HFF-Myc (cell line): ENCODE measurements at regions not wholly inside any gene's neighbourhood (a gene's known extent, or its start where the extent isn't known, plus 50 kb on each side); places are given as distances from the start of the nearest gene placed in this dataset.

Experiments used
- DNase-seq: peaks from one replicate; pipeline ENCODE4 v3.0.0-alpha.2; 2011; ENCODE audit warnings: low read depth; ENCODE audit errors: extremely low read depth
- H3K4me3 ChIP-seq: replicated peaks from 2 replicates; pipeline ENCODE4 v1.5.1; 2011; ENCODE audit warnings: low read depth, mild to moderate bottlenecking, control low read depth, low read length
- CTCF ChIP-seq: IDR thresholded peaks from 2 replicates; pipeline ENCODE4 v1.5.1; 2012; ENCODE audit warnings: mild to moderate bottlenecking, low read depth, low read length, control low read depth; ENCODE audit errors: missing control alignments

DNA sequence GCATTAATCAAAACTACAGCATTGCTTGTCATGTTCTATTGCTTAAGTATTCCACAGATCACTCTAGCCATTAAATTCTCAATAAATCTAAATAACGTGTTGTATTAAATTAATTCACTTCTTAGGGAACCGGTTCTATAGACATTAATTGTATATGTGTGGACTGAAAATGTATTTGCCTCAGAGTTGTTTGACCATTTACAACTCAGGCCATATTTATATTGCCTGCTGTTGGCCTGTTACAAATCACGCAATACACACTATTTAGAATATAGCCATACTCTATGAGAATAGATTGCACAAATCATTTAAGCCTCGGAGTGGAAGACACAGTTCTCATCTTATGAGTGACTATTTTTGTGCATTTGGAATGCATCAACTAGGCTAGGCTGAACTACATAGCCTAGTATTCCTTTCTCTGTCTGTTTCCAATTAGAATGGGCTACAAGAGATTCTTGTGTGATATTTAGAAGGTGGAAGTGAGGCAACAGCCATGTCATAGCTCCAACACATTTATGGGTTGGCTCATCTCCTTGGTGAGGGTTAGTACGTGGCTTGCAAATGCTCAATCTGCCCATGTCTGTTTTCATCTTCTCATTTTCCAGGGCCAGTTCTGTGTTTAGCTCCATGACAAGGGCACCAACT lies 1116.1 kb downstream of the PCDH9 start:
- H3K4me3 ChIP-seq = no peak overlapping the region
- TF ChIP-seq CTCF = no peak
- peak; percentile 10 for DNase-seq

GRCh38 chr13:66111628-66112027 lies 1118.5 kb downstream of the PCDH9 start:
- H3K4me3 ChIP-seq = no peak overlapping the region
- no peak for DNase-seq
- no peak for TF ChIP-seq CTCF

DNA sequence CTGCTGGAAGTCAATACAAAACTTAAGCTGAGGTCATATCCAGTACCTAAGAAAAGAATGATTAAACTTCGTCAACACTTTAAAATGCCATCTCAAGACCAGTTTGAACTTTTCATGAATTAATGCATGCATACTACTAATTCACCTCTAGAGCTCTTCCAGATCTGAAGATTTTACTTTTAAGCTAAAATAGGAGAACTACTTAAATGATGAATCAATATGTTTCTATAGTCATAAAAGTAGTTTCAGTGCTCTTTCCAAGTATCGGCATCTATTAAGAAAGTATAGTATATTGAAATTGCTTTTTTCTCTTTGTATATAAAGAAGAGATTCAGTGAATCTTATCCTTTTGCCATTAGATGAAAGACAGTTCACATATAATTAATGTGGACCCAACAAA lies 1123.9 kb downstream of the PCDH9 start:
- TF ChIP-seq CTCF = no peak
- DNase-seq = no peak
- no peak overlapping the region for H3K4me3 ChIP-seq

- no peak overlapping the region for H3K4me3 ChIP-seq
- TF ChIP-seq CTCF = no peak
- no peak for DNase-seq
These were observed 1127.3 kb downstream of the PCDH9 start for GRCh38 chr13:66102864-66103263.

- no peak for DNase-seq
- no peak overlapping the region for H3K4me3 ChIP-seq
- no peak for TF ChIP-seq CTCF
These were observed 1130.3 kb downstream of the PCDH9 start for GRCh38 chr13:66099825-66100224.

DNA sequence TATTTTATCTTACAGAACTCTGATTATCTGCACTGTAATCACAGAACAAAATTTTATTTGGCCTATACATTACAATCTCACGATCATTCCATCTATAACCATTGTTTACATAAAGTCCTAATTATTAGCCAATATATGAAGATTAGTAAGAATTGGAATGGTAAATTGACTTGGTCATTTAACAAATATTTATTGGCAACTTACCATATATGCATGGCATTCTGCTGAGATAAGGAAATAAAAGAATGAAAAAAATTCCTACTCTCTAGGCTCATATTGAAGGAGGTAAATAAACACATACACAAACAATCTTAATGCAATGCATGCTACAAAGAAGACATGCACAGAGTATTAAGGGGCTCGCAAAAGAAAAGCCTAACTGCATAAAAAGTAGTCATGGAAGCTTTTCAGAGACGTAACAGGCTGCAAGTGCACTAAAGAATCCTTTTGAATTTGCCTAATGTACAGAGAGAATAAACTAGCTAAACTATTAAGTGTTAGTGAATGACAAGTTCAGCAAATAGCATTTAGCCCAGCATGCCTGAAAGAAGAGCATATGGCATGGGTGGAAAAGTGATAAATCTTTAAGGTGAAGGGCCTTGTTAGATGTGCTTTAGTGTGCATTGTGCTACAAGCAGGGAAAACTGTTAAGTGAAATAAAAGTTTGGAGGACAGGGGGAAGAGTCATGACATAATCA lies 1131.1 kb downstream of the PCDH9 start:
- no peak for TF ChIP-seq CTCF
- no peak for DNase-seq
- no peak overlapping the region for H3K4me3 ChIP-seq

GRCh38 chr13:66089711-66090110 lies 1140.4 kb downstream of the PCDH9 start:
- no peak for DNase-seq
- no peak overlapping the region for H3K4me3 ChIP-seq
- no peak for TF ChIP-seq CTCF
